SK-N-SH (cell line): ENCODE measurements at regions not wholly inside any gene's neighbourhood (a gene's known extent, or its start where the extent isn't known, plus 50 kb on each side); places are given as distances from the start of the nearest gene placed in this dataset.
A peak's percentile ranks its signal among the peaks of the same experiment; 100 is the strongest.

ENCODE experiments used
- CTCF ChIA-PET: fragments of 300-600, 350-600 bp; formaldehyde crosslinking; extraction: SDS; loops from one replicate; lab custom pipeline; 2021; lab: Yijun Ruan, JAX
- POLR2A ChIA-PET: fragments of 350-600 bp; sonication (Branson Sonifier 250); formaldehyde crosslinking; extraction: SDS; loops from one replicate; lab custom pipeline; 2020; ENCODE audit warnings: antibody characterized with exemption, inconsistent platforms; lab: Yijun Ruan, JAX
- DNase-seq: peaks from one replicate; pipeline ENCODE4 v3.0.0; 2012
- H2AFZ ChIP-seq: fragments of 200-600 bp; sonication (generic); 2 replicates; pipeline ENCODE4 v1.8.1; 2016; ENCODE audit warnings: antibody characterized with exemption, mild to moderate bottlenecking, low read depth
- H3F3A ChIP-seq: fragments of 200-600 bp; sonication (generic); replicated peaks from 2 replicates; pipeline ENCODE3; 2016; ENCODE audit warnings: antibody characterized with exemption, mild to moderate bottlenecking; ENCODE audit not compliant: insufficient read depth
- H3K27ac ChIP-seq, 2 experiments: fragments of 200-500 bp in 1 of 2; fragments of 200-600 bp in 1 of 2; sonication (Bioruptor generic) in 1 of 2; sonication (generic), shearing (Covaris generic) in 1 of 2; 2 replicates each; pipeline versions ENCODE4 v1.5.1 to v1.6.1; 2014 to 2016; ENCODE audit warnings: low read depth in 2 of 2, inconsistent platforms in 1 of 2, low read length in 1 of 2, mild to moderate bottlenecking in 1 of 2, mixed read lengths in 1 of 2
- H3K27me3 ChIP-seq: fragments of 200-600 bp; sonication (generic), shearing (Covaris generic); 2 replicates; pipeline ENCODE4 v1.6.1; 2016; ENCODE audit warnings: mixed run types; ENCODE audit not compliant: insufficient read depth
- H3K36me3 ChIP-seq, 2 experiments: fragments of 200-500 bp in 1 of 2; fragments of 200-600 bp in 1 of 2; sonication (Bioruptor generic) in 1 of 2; sonication (generic) in 1 of 2; replicated peaks in 1 of 2; 2 replicates each; pipeline versions ENCODE3 to v1.5.1; 2014 to 2016; ENCODE audit warnings: low read length in 1 of 2, mild to moderate bottlenecking in 1 of 2; ENCODE audit not compliant: insufficient read depth in 2 of 2, control insufficient read depth in 1 of 2
- H3K4me1 ChIP-seq, 2 experiments: fragments of 200-500 bp in 1 of 2; fragments of 200-600 bp in 1 of 2; sonication (Bioruptor generic) in 1 of 2; sonication (generic), shearing (Covaris generic) in 1 of 2; 2 replicates each; pipeline versions ENCODE4 v1.5.1 to v1.6.1; 2014 to 2016; ENCODE audit warnings: low read depth in 1 of 2, low read length in 1 of 2, mixed run types in 1 of 2; ENCODE audit not compliant: insufficient read depth in 2 of 2, control insufficient read depth in 1 of 2
- H3K4me2 ChIP-seq: fragments of 200-600 bp; sonication (generic), shearing (Covaris generic); 2 replicates; pipeline ENCODE4 v1.6.1; 2017; ENCODE audit warnings: mixed run types
- H3K4me3 ChIP-seq, 2 experiments: fragments of 200-500 bp in 1 of 2; fragments of 200-600 bp in 1 of 2; sonication (Bioruptor generic) in 1 of 2; sonication (generic), shearing (Covaris generic) in 1 of 2; 2 replicates each; pipeline versions ENCODE4 v1.5.1 to v1.8.1; 2014 to 2016; ENCODE audit warnings: low read depth in 2 of 2, inconsistent platforms in 1 of 2, low read length in 1 of 2, mild to moderate bottlenecking in 1 of 2, mixed read lengths in 1 of 2, moderate library complexity in 1 of 2
- H3K79me2 ChIP-seq: fragments of 200-600 bp; sonication (generic); 2 replicates; pipeline ENCODE4 v1.8.1; 2017; ENCODE audit warnings: mild to moderate bottlenecking; ENCODE audit not compliant: insufficient read depth
- H3K9ac ChIP-seq: fragments of 200-600 bp; sonication (generic); 2 replicates; pipeline ENCODE4 v1.6.1; 2017; ENCODE audit warnings: mixed run types
- H3K9me2 ChIP-seq: fragments of 200-600 bp; sonication (generic); 2 replicates; pipeline ENCODE4 v1.6.1; 2017; ENCODE audit warnings: mixed run types
- H3K9me3 ChIP-seq: fragments of 200-600 bp; sonication (generic); 2 replicates; pipeline ENCODE4 v1.6.1; 2017; ENCODE audit warnings: mixed run types, mild to moderate bottlenecking, moderate library complexity
- H4K20me1 ChIP-seq: fragments of 200-600 bp; sonication (generic); 2 replicates; pipeline ENCODE4 v1.6.1; 2017; ENCODE audit warnings: mild to moderate bottlenecking, mixed run types; ENCODE audit not compliant: insufficient read depth
- ELF1 ChIP-seq: IDR thresholded peaks from 2 replicates; pipeline ENCODE4 v1.4.0; 2012
- EP300 ChIP-seq, 2 experiments: IDR thresholded peaks; 2 replicates each; pipeline versions ENCODE4 v1.4.0 to v1.6.1; 2012; ENCODE audit warnings: borderline replicate concordance in 1 of 2, low read depth in 1 of 2, low read length in 1 of 2
- GABPA ChIP-seq: IDR thresholded peaks from 2 replicates; pipeline ENCODE4 v1.4.0; 2012; ENCODE audit warnings: low read depth, mild to moderate bottlenecking
- GATA2 ChIP-seq: sonication (generic); formaldehyde crosslinking; IDR thresholded peaks from 2 replicates; pipeline ENCODE4 v1.5.0; 2020; ENCODE audit warnings: mild to moderate bottlenecking, missing genetic modification reagents
- JUND ChIP-seq: IDR thresholded peaks from 2 replicates; pipeline ENCODE4 v1.4.0; 2012
- MEF2A ChIP-seq: IDR thresholded peaks from 2 replicates; pipeline ENCODE4 v1.4.0; 2012; ENCODE audit warnings: low read depth, borderline replicate concordance
- NRF1 ChIP-seq: IDR thresholded peaks from 2 replicates; pipeline ENCODE4 v1.6.1; 2012; ENCODE audit warnings: low read depth, mild to moderate bottlenecking, low read length
- RCOR1 ChIP-seq: fragments of 150-350 bp; IDR thresholded peaks from 2 replicates; pipeline ENCODE4 v1.6.1; 2017; ENCODE audit warnings: antibody characterized with exemption, low read length
- RXRA ChIP-seq: IDR thresholded peaks from 2 replicates; pipeline ENCODE4 v1.4.0; 2012; ENCODE audit warnings: low read depth, mild to moderate bottlenecking, borderline replicate concordance
- WGBS: methylation state at CpG from one replicate; pipeline ENCODE4 v1.1.6; 2017; ENCODE audit warnings: low lambda C conversion rate; 5-methylcytosine and 5-hydroxymethylcytosine counted together
- TF ChIP-seq, protein P1 (sequence below): fragments of 150-350 bp; IDR thresholded peaks from 2 replicates; pipeline ENCODE4 v1.6.1; 2016; ENCODE audit warnings: mild to moderate bottlenecking, low read depth, low read length
- TF ChIP-seq, protein P2 (sequence below): IDR thresholded peaks from 2 replicates; pipeline ENCODE4 v1.6.1; 2012; ENCODE audit warnings: mild to moderate bottlenecking, low read depth, low read length, moderate library complexity
- TF ChIP-seq, protein P3 (sequence below): IDR thresholded peaks from 2 replicates; pipeline ENCODE4; 2012
- TF ChIP-seq, protein P4 (sequence below): IDR thresholded peaks from 2 replicates; pipeline ENCODE4 v1.4.0; 2012; ENCODE audit warnings: low read depth

DNA sequence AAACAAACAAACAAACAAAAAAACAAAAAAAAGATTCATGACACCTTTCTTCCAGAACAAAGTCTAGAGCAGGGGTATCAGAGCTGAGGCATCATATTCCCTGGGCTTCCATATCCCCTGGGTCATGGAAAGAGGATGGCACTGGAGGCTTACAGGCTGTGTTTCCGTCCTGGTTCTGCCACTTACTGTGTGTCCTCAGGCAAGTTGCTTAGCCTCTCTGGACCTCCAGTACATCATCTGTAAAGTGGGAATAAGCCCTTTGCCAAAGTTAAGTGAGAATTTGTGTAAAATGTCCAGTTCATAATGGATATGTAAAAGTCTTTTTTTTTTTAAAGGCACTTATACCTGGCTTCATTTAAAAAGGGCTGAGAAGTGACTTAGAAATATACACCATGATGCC, 62.0 kb upstream of the FAM222A start:
- 56% methylated on average over 1 of the region's 1 CpG for WGBS
- H3K4me3 ChIP-seq, result no peak overlapping the region
- no peaks in the 10 kb centered on the region for H4K20me1 ChIP-seq
- ChIA-PET CTCF (interaction anchor here (0.8 to 2.2 kb wide), 3 partner anchors 9 to 63 kb away, joined by 3 to 6 read pairs (median 3); no protein-coding TSS in a partner anchor), POLR2A (interaction anchor here (8.2 kb wide), 1 partner anchor 66 kb away, joined by 82 read pairs; the partner anchor contains the start of gene FAM222A)
- H3K9me2 ChIP-seq, result no peaks in the 10 kb centered on the region
- no peak for DNase-seq
- H3K9me3 ChIP-seq, result no peaks in the 10 kb centered on the region
- TF ChIP-seq MEF2A (no peak), RXRA (no peak), EP300 (IDR thresholded peaks at IDR 0.05; ENCODE audit: borderline replicate concordance in 1 of 2, low read depth in 1 of 2, low read length in 1 of 2) (no peak), NRF1 (no peak), GABPA (no peak)
- TF ChIP-seq, protein P1, sequence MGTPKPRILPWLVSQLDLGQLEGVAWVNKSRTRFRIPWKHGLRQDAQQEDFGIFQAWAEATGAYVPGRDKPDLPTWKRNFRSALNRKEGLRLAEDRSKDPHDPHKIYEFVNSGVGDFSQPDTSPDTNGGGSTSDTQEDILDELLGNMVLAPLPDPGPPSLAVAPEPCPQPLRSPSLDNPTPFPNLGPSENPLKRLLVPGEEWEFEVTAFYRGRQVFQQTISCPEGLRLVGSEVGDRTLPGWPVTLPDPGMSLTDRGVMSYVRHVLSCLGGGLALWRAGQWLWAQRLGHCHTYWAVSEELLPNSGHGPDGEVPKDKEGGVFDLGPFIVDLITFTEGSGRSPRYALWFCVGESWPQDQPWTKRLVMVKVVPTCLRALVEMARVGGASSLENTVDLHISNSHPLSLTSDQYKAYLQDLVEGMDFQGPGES, result no peak
- TF ChIP-seq, protein P2, sequence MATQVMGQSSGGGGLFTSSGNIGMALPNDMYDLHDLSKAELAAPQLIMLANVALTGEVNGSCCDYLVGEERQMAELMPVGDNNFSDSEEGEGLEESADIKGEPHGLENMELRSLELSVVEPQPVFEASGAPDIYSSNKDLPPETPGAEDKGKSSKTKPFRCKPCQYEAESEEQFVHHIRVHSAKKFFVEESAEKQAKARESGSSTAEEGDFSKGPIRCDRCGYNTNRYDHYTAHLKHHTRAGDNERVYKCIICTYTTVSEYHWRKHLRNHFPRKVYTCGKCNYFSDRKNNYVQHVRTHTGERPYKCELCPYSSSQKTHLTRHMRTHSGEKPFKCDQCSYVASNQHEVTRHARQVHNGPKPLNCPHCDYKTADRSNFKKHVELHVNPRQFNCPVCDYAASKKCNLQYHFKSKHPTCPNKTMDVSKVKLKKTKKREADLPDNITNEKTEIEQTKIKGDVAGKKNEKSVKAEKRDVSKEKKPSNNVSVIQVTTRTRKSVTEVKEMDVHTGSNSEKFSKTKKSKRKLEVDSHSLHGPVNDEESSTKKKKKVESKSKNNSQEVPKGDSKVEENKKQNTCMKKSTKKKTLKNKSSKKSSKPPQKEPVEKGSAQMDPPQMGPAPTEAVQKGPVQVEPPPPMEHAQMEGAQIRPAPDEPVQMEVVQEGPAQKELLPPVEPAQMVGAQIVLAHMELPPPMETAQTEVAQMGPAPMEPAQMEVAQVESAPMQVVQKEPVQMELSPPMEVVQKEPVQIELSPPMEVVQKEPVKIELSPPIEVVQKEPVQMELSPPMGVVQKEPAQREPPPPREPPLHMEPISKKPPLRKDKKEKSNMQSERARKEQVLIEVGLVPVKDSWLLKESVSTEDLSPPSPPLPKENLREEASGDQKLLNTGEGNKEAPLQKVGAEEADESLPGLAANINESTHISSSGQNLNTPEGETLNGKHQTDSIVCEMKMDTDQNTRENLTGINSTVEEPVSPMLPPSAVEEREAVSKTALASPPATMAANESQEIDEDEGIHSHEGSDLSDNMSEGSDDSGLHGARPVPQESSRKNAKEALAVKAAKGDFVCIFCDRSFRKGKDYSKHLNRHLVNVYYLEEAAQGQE, result no peak
- TF ChIP-seq, protein P3, sequence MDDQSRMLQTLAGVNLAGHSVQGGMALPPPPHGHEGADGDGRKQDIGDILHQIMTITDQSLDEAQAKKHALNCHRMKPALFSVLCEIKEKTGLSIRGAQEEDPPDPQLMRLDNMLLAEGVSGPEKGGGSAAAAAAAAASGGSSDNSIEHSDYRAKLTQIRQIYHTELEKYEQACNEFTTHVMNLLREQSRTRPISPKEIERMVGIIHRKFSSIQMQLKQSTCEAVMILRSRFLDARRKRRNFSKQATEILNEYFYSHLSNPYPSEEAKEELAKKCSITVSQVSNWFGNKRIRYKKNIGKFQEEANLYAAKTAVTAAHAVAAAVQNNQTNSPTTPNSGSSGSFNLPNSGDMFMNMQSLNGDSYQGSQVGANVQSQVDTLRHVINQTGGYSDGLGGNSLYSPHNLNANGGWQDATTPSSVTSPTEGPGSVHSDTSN, result no peak
- H3K27me3 ChIP-seq, result peaks cover 8% of the 10 kb centered on the region; the same call in 1 of the 2 replicates
- H3F3A ChIP-seq, result no peaks in the 10 kb centered on the region
- no peaks in the 10 kb centered on the region for H3K79me2 ChIP-seq
- no peaks in the 10 kb centered on the region for H3K36me3 ChIP-seq
- no peak overlapping the region for H3K9ac ChIP-seq
- H3K27ac ChIP-seq, result peak overlapping the region in 1 of 2 experiments; percentile 96; a peak in 1 of 4 replicates
- peaks cover 0 to 69% of the 10 kb centered on the region in 2 experiments; a peak in 1 of 4 replicates for H3K4me1 ChIP-seq
- no peak overlapping the region for H3K4me2 ChIP-seq
- no peak overlapping the region for H2AFZ ChIP-seq

DNA sequence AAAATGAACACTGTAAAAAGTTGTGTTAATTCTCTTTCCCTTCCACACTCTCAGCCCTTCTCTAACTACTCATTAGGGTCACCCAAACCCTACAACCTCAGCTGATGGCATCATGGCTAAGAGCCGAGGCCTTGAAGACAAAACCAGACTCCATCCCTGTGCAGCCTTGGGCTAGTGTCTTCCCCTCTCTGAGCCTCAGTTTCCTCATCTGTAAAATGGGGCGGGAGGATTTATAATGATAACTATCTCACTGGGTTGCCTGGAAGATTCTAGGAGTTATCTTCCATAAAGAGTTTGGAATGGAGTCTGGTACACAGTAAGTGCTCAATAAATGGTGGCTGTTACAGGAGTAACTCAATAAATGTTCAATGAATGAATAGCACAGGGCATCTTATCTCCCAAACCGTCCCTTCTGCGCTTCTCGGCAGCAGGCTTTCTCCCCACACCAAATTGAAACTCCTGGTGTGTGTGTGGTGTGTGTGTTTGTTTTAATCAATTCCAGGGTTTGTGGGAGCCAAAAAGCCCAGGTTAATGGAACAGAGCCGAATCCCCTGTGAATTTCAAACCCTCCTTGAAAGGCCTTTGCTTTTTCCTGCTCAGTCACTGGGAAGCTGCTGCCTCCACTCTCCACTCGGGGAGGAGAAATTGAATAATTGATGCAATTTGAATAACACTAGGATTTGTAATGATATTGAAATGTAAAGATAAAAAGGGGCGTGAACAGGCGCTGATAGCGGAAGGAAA, 61.2 kb upstream of the FAM222A start:
- Histone ChIP-seq H3K4me1 (peaks cover 0 to 69% of the 10 kb centered on the region in 2 experiments; a peak in 1 of 4 replicates), H3K79me2 (no peaks in the 10 kb centered on the region), H3K27ac (peak overlapping the region in 1 of 2 experiments; percentile 96; a peak in 2 of 4 replicates), H3K9me2 (no peaks in the 10 kb centered on the region), H4K20me1 (no peaks in the 10 kb centered on the region), H3K4me2 (no peak overlapping the region), H2AFZ (no peak overlapping the region), H3K9ac (no peak overlapping the region), H3K9me3 (no peaks in the 10 kb centered on the region), H3K27me3 (peaks cover 11% of the 10 kb centered on the region; the same call in 1 of the 2 replicates), H3K36me3 (no peaks in the 10 kb centered on the region), H3F3A (no peaks in the 10 kb centered on the region), H3K4me3 (no peak overlapping the region)
- 56% methylated on average over 10 of the region's 10 CpGs for WGBS
- CTCF ChIA-PET, result interaction anchor here (0.8 to 4.2 kb wide), 5 partner anchors 10 to 62 kb away, joined by 3 to 23 read pairs (median 3); no protein-coding TSS in a partner anchor
- POLR2A ChIA-PET, result interaction anchor here (8.2 kb wide), 1 partner anchor 65 kb away, joined by 82 read pairs; the partner anchor contains the start of gene FAM222A
- TF ChIP-seq ELF1 (no peak), GATA2 (CRISPR knock-in tag) (peak; percentile 41; the same call in 1 of the 2 replicates), JUND (no peak), NRF1 (no peak), EP300 (IDR thresholded peaks at IDR 0.05; ENCODE audit: borderline replicate concordance in 1 of 2, low read depth in 1 of 2, low read length in 1 of 2) (peak in 1 of 2 experiments; percentile 48; a peak in 2 of 4 replicates), RCOR1 (peak; percentile 69)
- TF ChIP-seq, protein P4, sequence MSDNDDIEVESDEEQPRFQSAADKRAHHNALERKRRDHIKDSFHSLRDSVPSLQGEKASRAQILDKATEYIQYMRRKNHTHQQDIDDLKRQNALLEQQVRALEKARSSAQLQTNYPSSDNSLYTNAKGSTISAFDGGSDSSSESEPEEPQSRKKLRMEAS, result no peak
- DNase-seq, result no peak
